GM12878 (cell line): ENCODE measurements at regions not wholly inside any gene's neighbourhood (a gene's known extent, or its start where the extent isn't known, plus 50 kb on each side); places are given as distances from the start of the nearest gene placed in this dataset.

Experiments
- ATF3 ChIP-seq: IDR thresholded peaks from 2 replicates; pipeline ENCODE4 v1.6.1; 2011; ENCODE audit warnings: low read depth, mild to moderate bottlenecking, low read length, moderate library complexity, borderline replicate concordance; ENCODE audit errors: extremely low read depth
- CBX3 ChIP-seq: fragments of 200-600 bp; sonication (generic); IDR thresholded peaks from 2 replicates; pipeline ENCODE4 v1.6.1; 2016; ENCODE audit warnings: low read depth, borderline replicate concordance
- CREB1 ChIP-seq: IDR thresholded peaks from 2 replicates; pipeline ENCODE4 v1.6.1; 2012; ENCODE audit warnings: low read depth, mild to moderate bottlenecking, inconsistent platforms
- CTCF ChIP-seq, 3 experiments: IDR thresholded peaks in 2 of 3; conservative IDR thresholded peaks in 1 of 3; 2 replicates each; pipeline ENCODE4 v1.5.1; 2011; ENCODE audit warnings: low read depth in 3 of 3, low read length in 3 of 3, mild to moderate bottlenecking in 3 of 3, control low read depth in 2 of 3, moderate library complexity in 2 of 3, inconsistent platforms in 1 of 3, mixed read lengths in 1 of 3; ENCODE audit not compliant: control insufficient read depth in 2 of 3, insufficient read depth in 1 of 3; ENCODE audit errors: extremely low read depth in 1 of 3
- ELK1 ChIP-seq: IDR thresholded peaks from 2 replicates; pipeline ENCODE4 v1.6.1; 2012; ENCODE audit warnings: low read depth, low read length, improper control_type of control experiment
- EZH2 ChIP-seq: IDR thresholded peaks from 2 replicates; pipeline ENCODE4 v1.6.1; 2012; ENCODE audit warnings: low read depth, mild to moderate bottlenecking, control low read depth, inconsistent platforms, low read length, borderline replicate concordance; ENCODE audit not compliant: control insufficient read depth
- NR2C2 ChIP-seq: IDR thresholded peaks from 2 replicates; pipeline ENCODE4 v1.6.1; 2011; ENCODE audit warnings: borderline replicate concordance, low read depth; ENCODE audit not compliant: control insufficient read depth, insufficient read length
- PBX3 ChIP-seq: IDR thresholded peaks from 2 replicates; pipeline ENCODE4 v1.6.1; 2011; ENCODE audit warnings: mild to moderate bottlenecking, low read depth, low read length, moderate library complexity; ENCODE audit not compliant: insufficient replicate concordance
- POLR2A ChIP-seq: IDR thresholded peaks from 2 replicates; pipeline ENCODE4 v1.6.1; 2011; ENCODE audit warnings: low read depth, mild to moderate bottlenecking, low read length
- POLR2AphosphoS5 ChIP-seq: IDR thresholded peaks from 2 replicates; pipeline ENCODE4 v1.6.1; 2011; ENCODE audit warnings: mild to moderate bottlenecking, low read length, inconsistent platforms
- RAD21 ChIP-seq: IDR thresholded peaks from 2 replicates; pipeline ENCODE4 v1.6.1; 2011; ENCODE audit warnings: mild to moderate bottlenecking, low read depth, low read length, moderate library complexity; ENCODE audit not compliant: insufficient read depth
- RBBP5 ChIP-seq: fragments of 200-600 bp; sonication (generic); conservative IDR thresholded peaks from 2 replicates; pipeline ENCODE4 v1.6.1; 2016
- ZNF274 ChIP-seq: IDR thresholded peaks from one replicate; pipeline ENCODE4 v1.8.0; 2011; ENCODE audit not compliant: insufficient read length, insufficient read depth

- TF ChIP-seq CBX3 (no peak), POLR2A (no peak), EZH2 (no peak), ELK1 (no peak), RAD21 (no peak), POLR2AphosphoS5 (no peak), CTCF (IDR thresholded peaks at IDR 0.05 in 2 of 3, conservative IDR thresholded peaks at IDR 0.05 in 1 of 3; ENCODE audit: control insufficient read depth in 2 of 3, extremely low read depth in 1 of 3, insufficient read depth in 1 of 3, low read depth in 3 of 3, low read length in 3 of 3) (no peak), ATF3 (no peak), PBX3 (no peak), NR2C2 (no peak), CREB1 (no peak), RBBP5 (no peak), ZNF274 (no peak)
Observed at GRCh38 chr18:10168477-10168876, 254.7 kb downstream of the VAPA start.
